Activated CD4-positive, alpha-beta T cell treated with anti-CD3 and anti-CD28 coated beads for 24 hours (primary cell): ENCODE measurements at regions not wholly inside any gene's neighbourhood (a gene's known extent, or its start where the extent isn't known, plus 50 kb on each side); places are given as distances from the start of the nearest gene placed in this dataset.
"Not testable (repeated sequence)": the region's sequence is repeated elsewhere in the genome, so short reads cannot be mapped to it uniquely, and the experiment has no call there.

ENCODE experiments used
- DNase-seq, 2 donors: peaks; one replicate each; pipeline ENCODE4 v3.0.0-alpha.2; 2020; ENCODE audit warnings: low read depth in 2 of 2

DNA sequence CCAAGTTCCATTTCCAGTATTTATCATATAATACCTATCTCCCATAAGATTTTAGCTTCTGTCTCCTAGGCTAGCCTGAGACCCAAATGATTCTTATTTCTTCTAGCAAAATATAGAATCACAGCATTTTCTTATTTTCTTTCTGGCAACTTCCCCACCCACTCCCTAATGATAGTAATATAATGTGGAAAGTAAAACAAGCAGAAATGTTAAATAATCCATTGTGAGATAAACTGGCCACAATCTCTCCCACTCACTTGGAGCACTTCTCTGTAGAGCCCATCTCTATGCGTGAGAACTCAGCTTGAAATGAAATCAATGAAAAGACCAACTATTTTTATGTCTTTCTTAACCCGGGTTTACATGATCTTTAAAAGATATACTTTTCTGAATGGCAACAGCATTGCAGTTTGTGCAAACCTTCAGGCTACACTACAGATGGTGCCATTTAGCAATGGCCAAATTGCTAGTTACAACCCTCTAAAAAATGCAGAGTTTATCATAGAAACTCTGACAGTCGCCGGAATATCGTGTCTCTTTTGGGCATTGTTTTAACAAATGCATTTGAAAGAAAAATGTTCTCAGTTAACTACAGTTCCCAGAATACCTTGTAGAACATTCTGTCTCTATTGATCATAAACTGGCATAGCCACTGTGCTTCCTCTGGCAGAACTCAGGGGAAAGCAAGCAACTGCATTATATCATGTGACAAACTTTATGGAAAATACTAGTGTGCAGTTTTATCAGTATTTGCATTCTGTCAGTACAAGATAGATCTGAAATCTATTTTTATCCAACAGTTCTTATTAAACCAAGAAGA lies 1407.4 kb upstream of the ZEB2 start:
- DNase-seq: no peak

GRCh38 chr2:145925591-145925990 lies 1405.7 kb upstream of the ZEB2 start:
- no peak for DNase-seq

GRCh38 chr2:145919477-145919876 lies 1399.6 kb upstream of the ZEB2 start:
- DNase-seq: no peak

DNA sequence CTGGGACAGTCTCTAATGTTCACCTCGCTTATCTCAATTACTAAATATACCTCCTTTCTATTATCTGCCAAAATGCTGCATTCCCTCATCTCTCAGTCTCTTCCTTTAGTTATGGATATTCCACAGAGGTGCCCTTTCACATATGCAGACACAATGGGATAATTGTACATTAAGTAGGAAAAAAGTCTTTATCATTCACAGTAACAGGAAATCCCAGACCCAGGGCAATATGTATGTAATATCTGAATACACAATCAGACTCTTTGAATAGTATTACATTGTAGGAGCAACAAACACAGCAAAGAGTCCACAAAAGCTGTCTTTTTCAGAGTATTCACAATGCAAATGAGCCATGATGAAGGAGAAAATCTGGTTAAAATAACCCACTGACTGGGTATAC lies 1399.0 kb upstream of the ZEB2 start:
- no peak for DNase-seq

GRCh38 chr2:145916799-145917198 lies 1396.9 kb upstream of the ZEB2 start:
- DNase-seq: no peak

- DNase-seq: no peak
Observed at GRCh38 chr2:145914716-145915115, 1394.8 kb upstream of the ZEB2 start.

DNA sequence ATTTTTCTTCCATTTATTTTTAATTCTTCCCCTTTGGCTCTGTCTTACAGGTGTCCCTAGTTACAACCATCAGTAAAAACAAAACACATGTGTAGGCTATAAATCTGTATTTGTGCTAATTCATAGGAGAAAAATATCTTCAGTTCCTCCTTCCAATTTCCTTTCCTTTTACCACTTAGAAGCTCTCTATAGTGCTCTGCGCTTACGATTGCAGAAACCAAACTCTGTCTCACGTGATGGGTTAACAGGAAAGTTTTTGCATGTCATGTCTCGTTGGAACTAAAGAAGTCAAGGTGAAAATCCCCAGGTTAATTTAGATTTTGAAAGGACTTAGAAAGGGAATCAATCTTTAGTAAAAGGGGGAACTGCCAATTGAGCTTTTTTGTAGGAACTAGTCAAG lies 1390.5 kb upstream of the ZEB2 start:
- DNase-seq: no peak

DNA sequence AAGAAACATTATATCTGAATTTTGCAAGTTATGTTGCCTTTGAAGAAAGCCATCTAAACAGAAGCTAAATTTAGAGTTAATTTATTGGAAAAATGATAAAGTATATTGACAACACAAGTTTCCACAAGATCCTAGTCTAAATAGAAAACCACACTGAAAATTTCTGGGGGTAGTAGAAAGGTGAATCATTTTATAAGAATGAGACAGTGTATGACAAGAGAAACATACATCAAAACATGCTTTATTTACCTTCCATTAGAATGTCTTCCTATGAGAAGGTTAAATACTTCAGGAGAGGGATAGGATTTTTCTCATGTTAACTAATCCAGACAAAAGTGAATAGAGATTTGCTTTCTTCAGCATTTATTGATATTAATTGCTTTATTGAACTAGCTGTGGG lies 1389.8 kb upstream of the ZEB2 start:
- DNase-seq: no peak

DNA sequence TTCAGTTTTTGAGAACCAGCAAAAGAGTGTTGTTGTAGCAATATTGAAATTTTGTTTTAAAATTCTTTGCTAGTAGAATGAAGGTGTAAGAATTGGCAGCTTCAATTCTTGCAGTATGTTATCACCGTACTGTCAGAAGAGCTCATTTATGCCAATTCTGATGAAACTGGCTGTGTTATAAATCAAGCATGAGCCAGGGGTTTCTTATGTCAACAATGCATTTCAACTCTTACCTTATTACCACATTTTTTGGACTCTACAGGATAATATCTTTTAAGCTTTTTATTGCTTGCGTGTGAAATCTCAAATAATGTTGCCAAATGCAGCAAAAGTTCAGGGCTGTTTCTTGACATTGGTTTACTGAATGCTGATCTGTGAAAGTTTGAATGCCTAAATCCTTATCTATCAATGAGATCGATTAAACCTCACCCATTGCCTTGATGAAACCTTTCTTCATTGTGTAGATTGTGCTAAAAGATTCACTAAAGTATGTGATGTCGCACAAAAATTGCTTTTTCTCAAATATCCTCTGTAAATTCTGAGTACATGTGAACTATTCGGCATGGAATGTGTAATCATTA lies 1389.3 kb upstream of the ZEB2 start:
- DNase-seq: no peak

GRCh38 chr2:145906354-145906753 lies 1386.4 kb upstream of the ZEB2 start:
- no peak for DNase-seq

DNA sequence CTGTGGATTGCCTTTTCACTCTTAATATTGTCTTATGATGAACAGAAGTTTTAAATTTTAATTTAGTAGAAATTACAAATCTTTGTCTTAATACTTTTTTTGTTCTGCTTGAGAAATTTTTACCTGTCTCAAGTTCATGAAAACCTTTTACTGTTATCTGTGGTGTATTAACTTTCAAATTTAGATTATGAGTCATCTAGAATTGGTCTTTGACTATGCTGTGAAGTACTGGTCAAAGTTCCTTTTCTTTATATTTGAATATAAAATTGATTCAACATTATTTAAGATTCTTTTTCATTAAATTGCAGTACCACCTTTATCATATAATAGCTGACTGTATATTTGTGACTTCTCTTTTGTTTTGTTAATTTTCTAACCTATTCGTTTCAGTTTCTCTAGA lies 1385.5 kb upstream of the ZEB2 start:
- DNase-seq: no peak

GRCh38 chr2:145897151-145897550 lies 1377.2 kb upstream of the ZEB2 start:
- no peak for DNase-seq

DNA sequence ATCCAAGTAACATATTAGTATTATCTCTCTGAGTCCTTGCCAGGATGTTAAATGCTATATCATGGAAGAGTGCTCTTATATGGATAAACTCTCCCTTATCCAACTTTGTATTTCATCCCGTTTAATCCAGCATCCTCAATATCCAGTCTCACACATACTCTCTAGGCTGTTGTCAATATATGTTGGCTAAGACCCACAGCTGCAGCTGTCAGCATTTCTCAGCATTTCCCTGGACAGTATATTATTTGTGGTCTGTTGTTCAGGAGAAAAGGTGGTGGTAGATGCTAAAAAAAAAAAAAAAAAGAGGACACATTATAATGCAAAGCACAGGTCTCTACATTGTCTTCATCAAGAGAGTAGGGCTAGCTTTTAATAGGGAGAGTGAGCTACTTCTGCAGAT lies 1368.0 kb upstream of the ZEB2 start:
- no peak for DNase-seq

DNA sequence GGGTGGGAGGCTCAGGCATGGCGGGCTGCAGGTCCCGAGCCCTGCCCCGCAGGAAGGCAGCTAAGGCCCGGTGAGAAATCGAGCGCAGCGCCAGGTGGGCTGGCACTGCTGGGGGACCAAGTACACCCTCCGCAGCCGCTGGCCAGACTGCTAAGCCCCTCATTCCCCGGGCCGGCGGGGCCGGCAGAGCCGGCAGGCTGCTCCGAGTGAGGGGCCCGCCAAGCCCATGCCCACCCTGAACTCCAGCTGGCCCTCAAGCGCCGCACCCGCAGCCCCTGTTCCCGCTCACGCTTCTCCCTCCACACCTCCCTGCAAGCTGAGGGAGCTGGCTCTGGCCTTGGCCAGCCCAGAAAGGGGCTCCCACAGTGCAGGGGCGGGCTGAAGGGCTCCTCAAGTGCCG lies 1361.1 kb upstream of the ZEB2 start:
- DNase-seq: not testable (repeated sequence)

DNA sequence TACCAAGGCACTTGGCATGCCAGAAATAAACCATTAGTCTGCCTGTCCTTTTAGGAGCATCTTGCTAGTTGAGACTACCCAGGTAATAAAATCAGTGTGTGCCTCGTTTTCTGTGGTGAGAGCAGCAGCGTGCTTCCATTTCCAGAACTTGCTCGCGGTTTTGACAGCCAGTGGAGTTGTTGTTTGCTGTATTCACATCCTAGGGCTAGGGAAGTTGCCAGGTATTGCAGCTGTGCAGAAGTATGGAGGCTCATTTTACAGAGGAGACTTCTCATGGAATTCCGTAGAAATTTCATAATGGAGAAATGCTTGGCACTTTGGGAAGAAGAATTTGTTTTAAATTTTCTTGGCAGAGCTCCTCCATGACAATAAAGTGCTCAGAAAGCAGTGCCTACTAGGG lies 1355.1 kb upstream of the ZEB2 start:
- DNase-seq: no peak

GRCh38 chr2:145874466-145874865 lies 1354.5 kb upstream of the ZEB2 start:
- no peak for DNase-seq

DNA sequence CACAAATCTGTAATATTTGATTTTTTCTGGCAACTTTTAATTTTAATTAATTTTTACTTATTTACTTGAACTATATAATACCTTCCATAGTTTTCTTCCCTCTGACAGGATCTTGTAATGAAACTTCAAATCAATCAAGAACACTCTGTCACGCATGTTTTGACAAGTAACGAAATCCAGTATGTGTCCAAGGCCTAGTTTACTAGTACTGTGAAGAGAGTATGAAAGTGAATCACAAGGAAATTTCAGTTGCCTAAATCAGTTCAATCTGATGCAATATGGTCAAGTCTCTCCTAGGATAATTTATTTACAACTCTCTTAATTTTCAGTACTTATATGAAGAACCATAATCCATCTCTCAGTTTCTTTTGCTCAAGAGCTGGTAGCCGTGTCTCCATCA lies 1344.6 kb upstream of the ZEB2 start:
- no peak for DNase-seq

DNA sequence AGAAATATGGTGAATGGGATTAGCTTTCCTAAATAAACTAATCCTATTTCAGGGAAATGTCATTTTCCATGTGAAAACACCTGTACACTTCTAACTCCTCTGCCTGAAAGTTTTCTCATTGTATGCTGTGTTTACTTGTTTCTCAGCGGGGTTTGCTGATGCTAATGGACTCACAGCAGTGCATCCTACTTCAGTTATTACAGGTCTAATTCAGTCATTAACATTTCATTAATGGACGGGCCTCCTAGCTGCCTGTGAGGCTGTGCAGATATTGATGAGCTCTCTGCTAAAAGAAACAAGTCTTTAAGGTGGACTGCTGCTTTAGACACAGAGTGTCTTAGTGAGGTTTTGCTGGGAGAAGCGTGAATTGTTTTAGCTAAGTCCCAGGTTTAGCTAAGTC lies 1342.0 kb upstream of the ZEB2 start:
- DNase-seq: no peak

- no peak for DNase-seq
Observed at GRCh38 chr2:145860083-145860482, 1340.2 kb upstream of the ZEB2 start.

DNA sequence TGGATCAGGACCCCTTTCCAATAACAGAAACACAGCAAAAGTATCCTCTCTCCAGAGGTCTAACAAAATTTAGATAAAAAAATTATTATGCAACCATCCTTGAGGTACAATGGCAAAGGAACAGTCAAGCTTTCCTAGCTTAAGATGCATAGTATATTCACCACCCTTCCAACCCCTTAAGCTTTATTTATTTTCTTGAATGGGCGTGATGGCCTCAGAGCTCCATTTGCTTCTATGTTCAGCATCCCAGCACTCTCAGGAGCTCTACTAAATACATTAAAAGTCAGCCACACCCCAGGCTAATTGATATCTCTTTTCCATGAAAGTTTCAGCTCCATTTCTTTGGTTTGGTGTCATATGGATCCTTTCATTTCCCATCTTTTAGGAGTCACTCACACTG lies 1335.2 kb upstream of the ZEB2 start:
- no peak for DNase-seq

DNA sequence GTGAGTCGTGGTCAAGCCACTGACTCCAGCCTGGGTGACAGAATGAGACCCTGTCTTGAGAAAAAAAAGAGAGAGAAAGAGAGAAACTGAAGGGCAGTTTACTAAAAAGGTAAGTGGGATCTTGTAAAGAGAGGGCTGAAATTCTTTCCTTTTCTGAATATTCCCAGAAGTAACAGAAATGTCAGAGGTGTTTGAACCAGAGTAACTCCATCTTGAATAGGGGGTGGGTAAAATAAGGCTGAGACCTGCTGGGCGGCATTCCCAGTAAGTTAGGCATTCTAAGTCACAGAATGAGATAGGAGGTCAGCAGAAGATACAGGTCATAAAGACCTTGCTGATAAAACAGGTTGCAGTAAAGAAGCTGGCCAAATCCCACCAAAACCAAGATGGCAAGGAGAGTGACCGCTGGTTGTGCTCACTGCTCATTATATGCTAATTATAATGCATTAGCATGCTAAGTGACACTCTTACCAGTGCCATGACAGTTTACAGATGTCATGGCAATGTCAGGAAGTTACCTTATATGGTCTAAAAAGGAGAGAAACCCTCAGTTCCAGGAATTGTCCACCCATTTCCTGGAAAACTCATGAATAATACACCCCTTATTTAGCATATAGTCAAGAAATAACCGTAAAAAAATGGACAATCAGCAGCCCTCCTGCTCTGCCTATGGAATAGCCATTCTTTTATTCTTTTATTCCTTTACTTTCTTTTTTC lies 1334.3 kb upstream of the ZEB2 start:
- no peak for DNase-seq

DNA sequence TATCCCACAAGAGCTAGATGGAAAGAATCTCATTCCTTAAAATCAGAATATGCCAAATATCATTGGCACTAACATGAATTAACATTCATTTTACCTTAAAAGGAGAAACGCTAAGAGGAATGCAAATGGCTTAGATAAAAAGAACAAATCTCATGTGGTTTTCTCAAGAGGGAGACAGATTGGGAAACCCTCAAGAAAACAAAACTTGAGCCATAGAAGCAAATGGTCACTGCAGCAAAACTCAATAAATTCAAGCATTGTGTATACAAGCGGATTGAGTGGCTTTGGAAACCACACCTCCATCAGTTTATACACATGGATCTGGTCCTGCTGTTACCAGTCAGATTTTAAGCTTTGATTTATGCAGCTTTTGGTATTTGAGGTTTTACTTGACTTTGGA lies 1331.8 kb upstream of the ZEB2 start:
- DNase-seq: no peak

- DNase-seq: no peak
Observed at GRCh38 chr2:145849466-145849865, 1329.5 kb upstream of the ZEB2 start.
